ENCODE measurements at regions not wholly inside any gene's neighbourhood (a gene's known extent, or its start where the extent isn't known, plus 50 kb on each side); places are given as distances from the start of the nearest gene placed in this dataset.

DNA sequence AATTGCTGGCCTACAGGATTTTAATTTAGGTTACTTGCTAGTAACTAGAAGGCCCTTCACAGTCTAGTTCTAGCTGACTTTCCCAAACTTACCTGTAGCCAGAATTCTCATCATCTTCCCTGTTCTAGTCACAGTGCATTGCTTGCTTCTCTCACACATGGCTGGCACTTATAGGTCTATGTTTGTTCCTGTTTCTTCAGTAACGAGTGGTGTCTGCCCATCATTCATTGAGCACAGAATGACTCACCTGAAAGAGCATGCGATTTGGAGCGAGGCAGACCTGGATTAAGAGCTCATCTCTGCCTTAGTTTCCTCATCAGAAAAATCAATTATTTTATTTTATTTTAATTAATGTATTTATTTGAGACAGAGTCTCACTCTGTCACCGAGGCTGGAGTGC, 201.7 kb upstream of the ANK2 start:
- no peak for DNase-seq (ENCODE audit: low spot score)

DNA sequence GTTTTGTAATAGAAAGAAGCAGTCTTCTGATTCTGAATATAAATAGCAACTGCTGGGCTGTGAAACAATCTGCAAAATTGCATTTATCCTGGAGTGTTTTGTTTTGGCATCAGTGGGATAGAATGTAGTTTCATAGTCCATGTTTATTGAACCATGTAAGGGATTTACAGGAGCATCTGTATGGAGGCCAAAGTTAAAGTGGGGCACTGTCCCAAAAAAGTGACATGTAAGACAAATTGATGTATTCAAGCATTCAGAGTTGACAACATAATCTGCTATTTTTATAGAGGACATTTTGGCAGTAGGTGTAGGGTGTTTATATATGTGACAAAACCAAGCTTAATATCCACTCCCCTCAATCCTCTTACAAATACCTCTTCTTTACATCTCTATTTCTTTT, 200.5 kb upstream of the ANK2 start:
- no peak for DNase-seq (ENCODE audit: low spot score)

DNA sequence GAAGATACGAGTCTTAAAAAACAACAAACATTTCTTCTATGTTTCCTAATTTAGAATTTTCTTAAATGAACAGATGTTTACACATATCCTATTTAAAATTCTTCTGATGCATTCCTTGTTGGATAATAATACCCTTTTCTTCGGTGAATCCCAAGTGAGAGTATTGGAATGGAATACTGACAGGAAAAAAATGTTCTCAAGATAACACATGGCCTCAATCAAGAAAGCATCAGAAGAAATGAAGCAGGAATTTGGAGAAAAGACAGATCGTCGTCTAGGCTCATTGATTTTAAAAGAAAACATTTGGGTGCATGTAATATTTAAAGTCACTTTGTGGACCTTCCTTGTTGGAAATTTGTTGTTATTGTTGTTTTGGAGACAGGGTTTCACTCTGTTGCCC, 196.9 kb upstream of the ANK2 start:
- no peak for DNase-seq (ENCODE audit: low spot score)

DNA sequence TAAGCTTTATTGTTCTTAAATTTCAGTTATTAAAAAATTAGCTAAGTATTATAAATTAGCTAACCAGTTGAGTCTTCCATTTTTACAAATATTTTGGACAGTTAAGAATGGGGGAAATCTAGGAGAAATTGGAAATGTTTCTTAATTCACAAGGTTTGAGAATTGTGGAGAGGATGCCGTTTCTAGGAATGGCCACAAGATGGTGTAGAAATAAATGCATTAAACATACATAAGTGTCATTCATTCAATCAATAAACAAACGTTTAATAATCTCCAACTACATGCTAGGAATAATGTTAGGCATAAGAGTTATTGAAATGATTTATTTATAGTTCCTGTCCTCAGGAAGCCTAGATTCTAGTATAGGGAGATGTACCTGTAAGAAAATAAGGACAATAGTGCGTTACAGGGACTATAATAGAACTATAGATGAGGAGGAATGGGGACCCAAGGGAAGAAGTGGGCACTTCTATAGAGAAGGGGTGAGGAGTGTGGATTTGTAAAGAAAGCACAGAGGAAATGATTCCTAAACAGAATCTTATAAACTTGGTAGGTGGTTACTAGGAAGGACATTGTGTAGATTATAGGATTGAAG, 195.7 kb upstream of the ANK2 start:
- no peak for DNase-seq (ENCODE audit: low spot score)

DNA sequence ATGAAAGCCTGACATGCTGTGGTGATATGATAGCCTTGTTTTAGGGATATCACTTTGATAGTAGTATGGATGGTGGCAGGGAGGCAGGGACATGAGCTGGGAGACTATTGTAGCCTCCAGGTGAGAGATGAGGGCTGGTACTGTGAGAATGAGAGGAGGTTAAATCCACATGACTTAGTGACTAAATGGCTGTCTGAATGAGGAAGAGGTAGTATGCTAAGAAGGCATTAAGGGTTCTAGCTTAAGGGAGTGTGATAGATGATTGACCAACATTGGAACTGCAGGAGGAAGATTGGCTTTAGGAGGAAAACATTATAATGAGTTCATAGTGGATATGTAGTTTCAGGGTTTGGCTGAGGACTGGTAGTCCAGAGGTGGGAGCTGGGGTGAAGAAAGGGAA, 195.0 kb upstream of the ANK2 start:
- DNase-seq (ENCODE audit: low spot score): no peak

DNA sequence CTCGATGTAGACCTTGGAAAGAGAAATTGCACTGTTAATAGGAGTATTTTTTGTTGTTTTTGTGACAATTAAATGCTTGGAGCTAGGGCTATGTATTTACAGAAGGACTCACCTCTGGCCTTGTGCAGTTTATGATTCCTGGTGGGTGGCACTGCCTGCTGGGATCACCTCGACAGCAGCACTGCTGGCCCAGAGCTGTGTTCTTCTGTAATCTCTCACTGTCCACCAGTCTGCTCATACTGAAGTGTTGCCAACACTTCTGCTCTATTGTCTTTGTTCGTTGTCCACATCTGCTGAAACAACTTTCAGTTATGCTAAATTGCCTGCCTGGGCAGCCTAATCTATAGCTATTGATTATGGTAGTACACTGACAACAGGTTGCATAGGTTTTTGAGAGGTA, 194.4 kb upstream of the ANK2 start:
- DNase-seq (ENCODE audit: low spot score): no peak

DNA sequence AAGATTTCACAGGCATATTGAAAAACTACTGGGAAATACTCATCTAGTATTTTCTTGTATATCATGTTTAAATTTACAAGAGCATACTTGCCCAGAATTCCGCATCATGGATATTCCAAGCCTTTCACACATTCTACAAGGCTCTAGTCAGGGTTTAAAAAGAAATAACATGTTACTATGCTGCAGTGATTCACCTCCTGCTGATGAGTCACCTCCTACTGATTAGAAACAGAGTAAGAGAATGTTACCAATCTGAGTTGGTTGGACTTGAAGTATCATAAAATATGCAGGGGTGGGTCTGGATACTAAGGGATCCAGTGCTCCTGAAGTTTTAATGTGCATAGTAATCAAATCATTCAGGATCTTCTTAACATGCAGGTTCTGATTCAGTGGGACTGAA, 192.0 kb upstream of the ANK2 start:
- DNase-seq (ENCODE audit: low spot score): no peak

DNA sequence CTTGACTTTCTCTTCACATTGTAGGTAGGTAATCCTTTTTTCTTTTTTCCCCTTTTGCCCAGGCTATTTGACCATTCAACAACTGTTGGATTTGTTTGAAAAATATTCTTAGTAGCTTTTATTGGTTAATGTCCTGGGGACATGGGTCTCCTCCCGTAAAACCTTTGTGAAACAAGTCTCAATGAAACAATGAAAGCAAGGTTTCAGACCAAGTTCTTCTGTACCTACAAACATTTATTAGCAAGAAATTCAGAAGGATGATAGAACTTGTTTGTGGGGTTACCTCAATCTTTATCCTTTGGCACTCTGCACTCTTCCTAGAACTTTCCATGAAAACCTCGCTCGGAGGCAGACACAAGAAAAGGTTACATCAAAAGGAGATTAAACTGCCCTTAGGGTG, 190.7 kb upstream of the ANK2 start:
- DNase-seq (ENCODE audit: low spot score): no peak

DNA sequence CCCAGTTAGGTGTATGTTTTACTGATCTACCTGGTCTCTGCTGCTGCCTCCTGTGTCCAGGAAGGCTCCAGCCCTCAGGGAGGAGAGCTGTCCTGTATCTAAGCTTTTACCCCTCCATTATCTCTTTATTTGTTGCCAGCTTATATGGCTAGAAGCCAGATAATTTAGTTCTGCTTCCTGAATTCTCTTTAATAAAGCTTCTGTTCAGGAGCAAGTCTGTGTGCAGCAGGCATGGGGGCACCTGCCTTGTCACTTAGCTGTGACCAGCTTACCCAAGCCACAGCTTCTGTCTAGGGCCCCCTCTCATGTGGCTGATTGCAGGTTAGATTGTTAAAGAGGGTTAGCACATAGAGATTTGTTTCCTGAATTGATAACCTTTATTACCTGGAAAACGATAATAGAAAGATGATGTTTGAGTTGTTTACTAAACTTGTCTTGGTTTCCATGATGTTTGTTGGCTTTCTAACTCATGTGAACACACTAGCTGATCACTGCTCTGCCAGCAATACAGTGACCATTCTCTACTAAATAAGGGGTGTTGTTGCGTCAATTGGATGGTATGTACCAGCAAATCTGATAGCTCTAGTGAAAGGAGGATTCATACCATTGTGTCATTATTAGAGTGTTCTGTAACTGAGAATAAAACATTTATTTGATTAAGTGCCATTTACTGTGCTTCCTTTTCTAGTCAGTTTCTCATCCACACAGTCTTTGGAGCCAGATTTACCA, 189.8 kb upstream of the ANK2 start:
- DNase-seq (ENCODE audit: low spot score): no peak

DNA sequence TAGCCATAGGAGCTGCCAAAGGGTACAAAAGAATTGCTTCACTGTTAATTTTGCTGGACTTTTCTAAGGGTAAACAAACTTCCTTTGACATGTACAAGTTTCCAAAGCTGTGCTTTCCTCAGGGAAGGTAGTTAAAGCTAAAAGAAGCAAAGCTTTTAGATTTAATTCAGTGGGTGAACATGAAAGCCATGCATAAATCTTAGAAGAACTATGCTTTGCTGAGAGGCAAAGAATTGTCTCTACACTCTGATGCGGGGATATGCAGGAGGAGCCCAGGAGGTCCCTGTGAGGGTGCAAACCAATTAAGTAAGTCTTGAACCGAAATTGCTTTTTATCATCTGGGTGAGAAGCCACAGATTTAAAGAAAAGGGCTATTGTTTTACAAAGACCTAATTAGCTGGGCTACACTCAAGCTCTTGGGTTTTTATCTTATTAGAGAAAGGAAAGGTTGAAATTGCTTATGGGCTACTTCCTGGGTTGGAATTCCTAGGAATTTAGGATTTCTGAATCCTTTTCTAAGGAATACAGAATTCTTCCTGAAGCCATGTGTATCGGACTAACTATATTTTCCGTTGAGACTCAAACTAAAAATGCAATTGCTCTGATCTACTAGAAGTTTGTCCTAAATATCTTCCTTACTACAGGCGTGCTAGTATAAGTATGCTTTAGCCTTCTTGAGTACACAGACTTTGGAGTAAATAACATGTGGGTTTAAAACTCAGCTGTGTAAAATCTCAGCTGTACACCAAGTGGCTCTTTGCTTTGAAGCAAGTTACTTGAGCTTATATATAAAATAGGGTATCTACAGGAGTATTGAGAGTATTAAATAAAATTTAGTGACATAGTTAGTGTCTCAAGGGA, 188.4 kb upstream of the ANK2 start:
- no peak for DNase-seq (ENCODE audit: low spot score)

DNA sequence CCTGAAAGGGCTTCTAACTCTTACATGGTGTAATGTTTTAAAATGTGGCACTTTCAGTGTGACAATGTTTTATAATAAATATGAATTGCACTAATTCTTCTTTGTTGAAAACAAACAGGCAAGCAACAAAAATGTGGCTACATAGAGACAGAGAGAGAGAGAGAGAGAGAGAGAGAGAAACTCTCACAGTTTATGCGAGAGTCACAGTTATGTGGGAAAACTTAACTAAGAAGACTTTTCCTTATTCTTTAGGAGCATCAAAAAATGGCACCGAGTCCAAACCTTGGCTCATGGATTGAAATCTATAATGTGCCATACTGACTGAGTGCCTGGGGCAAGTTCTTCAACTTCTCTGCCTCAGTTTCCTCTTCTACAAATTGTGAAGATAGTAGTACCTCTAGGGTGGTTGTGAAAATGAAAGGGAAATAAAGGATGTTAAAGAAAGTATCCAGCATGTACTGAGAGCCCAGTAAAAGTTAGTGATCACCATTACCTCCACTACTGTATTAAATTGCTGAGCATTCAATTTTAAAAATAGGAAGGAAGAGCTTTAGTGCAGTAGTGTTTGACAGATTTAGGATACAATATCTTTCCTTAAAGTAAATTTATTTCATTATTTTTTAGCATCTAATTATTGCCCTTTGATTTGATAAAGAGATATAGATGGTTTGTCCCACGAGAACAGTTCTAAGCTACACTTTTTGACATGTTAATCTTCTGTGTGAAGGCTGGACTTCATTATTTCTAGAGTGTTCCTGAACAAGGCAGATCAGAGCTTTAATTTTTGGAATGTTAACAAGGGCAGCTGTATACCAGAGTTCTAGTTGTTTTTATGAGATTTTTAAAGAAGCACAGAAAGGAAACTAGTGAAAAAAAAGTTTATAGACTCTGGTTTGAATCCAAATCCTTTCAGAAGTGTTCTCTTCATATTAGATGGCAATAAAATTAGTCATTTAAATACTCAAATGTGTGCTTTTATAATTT, 187.5 kb upstream of the ANK2 start:
- no peak for DNase-seq (ENCODE audit: low spot score)

DNA sequence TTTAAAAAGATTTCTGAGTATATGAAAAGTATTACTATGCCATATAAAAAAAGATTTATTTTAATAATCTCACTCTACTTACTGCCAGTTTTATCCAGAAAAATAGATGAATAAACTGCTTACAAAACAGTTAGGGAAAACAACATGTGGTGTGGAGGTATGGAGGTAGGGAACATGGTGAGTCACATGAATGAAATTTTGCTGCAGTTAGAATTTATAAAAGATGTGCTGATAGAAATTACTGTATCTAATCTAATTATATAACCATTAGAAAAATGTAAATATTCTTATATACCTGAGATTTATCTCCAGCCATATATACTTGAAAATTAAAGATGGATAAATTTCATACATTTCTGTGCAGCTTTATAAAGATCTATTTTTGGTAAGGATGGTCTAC, 184.0 kb upstream of the ANK2 start:
- no peak for DNase-seq (ENCODE audit: low spot score)

DNA sequence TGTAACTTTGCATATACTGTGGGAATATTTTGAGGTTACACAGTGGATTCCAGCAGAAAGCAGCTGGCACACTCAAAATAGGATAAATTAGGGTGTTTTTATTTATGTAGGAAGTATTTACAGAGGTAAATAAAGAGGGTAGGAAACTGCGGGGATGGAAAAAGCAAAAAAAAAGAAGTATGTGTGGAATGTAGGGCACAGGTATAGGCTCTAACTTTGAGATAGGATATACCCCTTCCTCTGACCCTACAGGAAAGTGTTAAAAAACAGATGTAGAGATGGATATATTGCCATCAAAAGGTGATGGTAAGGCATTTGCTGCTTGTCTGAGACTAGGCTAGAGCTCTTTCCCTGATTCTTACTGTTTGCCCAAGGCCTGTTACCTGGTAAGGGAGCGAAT, 173.1 kb upstream of the ANK2 start:
- no peak for DNase-seq (ENCODE audit: low spot score)

DNA sequence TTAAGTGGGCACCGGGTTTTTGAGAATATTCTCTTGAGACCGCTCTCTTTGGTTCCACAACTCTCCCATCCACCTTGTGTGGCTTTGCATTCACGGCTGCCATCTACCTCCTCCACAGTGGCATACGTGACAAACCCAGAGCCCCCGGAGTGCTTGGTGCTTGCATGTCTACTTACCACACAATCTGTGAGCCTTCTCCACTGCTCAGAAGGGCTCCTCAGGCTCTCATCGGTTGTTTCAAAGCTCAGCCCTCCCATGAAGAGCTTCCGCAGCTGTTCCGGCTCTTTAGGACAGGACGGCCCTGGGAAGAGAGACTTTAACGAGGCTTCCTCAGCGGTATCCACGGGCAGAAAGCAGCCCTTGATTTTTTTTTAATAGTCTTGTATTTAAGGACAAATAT, 167.6 kb upstream of the ANK2 start:
- DNase-seq (ENCODE audit: low spot score): no peak

DNA sequence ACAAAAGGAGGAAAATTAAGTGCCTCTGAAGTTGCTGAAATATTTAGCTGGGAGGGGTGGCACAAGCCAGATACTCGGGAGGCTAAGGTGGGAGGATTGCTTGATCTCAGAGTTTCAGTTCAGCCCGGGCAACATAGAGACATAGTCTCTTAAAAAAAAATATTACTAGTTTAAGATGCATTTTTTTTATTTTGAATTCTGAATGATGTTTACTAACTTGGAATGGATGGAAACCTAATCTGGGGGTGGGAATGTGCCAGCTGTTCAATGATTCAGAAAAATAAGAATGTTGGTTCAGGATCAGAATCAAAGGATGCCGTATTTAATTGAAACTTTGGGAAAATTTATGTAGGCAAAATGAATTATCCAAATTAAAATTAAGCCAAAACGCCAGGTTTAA, 167.2 kb upstream of the ANK2 start:
- DNase-seq (ENCODE audit: low spot score): no peak

DNA sequence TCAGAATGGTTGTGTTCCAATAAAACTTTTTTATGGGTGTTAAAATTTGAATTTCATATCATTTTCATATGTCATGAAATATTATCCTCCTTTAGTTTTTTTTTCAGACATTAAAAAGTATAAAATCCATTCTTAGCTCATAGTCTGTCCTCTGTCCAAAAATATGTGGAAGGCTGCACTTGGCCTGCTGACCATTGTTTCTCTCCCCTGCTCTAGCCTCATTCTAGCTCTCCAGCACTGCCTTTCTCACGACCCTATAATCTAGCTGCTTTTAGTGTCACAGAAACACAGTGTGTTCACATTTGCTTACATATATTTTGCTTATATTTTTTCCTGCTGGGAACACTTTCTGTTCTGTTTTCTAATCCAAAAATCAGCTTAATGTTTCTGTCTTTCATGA, 165.0 kb upstream of the ANK2 start:
- no peak for DNase-seq (ENCODE audit: low spot score)

DNA sequence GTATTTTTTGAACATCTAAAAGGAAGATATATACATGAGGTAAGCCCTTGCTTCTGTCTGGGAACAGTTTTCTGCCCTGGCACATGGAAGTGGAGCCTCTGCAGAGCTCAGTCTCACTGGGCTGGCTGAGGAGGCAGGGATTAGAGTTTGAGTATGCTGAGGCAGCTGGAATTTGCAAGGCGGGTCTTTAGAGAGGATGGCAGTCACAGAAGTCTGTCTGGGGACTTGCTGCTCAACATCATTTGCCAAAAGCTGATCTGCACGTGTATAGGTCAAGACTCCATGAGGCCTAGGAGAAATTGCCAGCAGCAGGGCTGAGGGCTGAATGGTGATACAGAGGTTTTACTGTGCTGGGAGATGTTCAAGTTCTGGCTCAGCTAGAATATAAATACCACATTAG, 163.6 kb upstream of the ANK2 start:
- no peak for DNase-seq (ENCODE audit: low spot score)

DNA sequence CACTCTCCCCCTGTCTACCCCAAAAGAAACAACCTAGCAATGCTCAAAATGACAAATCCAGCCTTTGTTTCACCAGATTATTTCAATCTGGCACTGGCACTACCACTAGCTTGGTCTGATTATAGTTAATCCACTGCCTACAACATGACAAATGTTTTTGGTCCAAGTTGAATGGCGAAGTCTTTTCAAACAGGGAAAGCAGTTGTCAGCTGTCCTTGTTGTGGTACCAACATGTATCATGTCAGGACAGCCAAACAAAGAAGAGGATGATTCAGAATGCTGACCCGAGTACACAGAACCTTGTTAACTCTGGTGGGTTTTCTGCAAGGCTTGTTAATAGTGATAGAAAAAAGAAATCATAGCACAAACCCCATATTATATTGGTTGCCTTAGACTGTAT, 160.8 kb upstream of the ANK2 start:
- no peak for DNase-seq (ENCODE audit: low spot score)

DNA sequence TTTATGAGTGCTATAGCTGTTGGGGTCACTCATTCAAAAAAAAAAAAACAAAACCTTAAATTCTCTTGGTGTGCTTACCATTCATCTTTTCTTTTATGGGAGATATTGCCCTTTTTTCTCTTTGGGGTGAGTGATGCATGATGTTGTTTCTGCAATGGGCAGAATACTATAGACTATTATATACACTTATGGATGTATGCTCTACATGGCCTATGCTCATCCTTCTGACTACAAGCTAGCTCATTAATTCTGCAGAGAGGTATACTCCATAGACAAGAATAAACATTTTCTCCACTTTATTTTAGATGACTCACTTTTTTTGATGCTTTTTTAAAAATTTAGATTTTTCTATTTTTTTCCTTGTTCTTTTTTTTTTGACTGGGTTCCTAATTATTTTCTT, 160.3 kb upstream of the ANK2 start:
- DNase-seq (ENCODE audit: low spot score): no peak

DNA sequence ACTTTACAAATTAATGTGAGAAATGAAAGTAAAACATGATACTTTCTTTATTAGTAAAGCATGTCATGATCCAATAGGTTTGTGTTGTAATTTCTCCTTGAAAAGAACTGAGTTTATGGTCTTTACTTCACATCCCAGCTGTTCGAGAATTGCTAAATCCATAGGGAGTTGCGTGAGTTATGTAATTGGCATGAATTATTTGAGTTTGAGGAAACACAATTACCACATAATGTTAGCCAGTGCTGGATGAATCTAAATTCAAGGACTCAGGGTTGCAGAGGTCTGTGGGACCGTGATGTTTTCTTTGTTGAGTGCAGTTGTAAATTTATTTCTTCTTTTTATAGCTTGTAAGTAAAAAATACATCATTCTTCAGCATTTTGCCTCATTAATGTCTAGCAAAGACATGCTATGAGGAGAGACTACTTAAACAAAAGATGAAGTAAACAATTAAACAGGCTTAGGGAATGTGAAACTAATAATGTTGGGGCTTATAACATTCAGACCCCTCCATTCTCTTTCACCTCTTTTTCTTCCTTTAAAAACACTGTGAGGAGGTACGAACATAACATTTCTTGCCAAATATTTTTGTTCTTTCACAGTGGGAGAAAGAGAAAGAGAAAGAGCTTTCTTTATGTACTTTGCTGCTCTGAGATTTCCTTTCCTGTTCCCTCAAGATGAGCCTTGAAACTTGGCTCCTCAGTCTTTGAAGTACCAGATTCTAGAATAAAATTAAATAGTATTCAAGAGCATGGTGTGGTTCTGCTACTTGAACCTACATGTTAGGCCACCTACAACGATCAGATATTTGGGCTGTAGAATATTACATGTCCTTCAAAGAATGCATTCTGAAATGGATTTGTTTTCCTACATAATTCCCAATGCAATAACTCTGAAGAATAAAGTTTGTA, 159.6 kb upstream of the ANK2 start:
- no peak for DNase-seq (ENCODE audit: low spot score)

DNA sequence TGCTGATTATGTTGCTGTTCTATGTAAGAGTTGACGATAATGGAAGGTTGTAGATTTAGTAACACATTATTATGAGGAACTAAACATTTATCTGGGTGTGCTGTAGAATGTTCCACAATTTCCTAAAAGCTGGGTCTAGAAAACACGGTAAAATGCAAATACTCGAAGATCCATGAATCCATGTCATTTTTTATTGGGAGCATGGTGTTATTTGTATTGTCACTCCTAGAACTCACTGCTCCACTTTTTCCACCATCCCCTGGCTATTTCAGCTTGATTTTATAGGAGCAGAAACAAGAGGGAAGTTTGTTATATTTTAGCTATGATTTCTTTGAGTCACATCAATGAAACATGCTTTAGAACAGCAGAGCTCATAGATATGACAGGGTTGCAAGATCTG, 155.0 kb upstream of the ANK2 start:
- no peak for DNase-seq (ENCODE audit: low spot score)

Measured in activated CD4-positive, alpha-beta T cell treated with anti-CD3 and anti-CD28 coated beads, Interleukin-2, Interleukin-4, amounts not matched to agents 100 ng/mL and 50 ng/mL, durations not matched to agents 16 hours and 8 hours (primary cell).